Esophagus squamous epithelium (tissue), 4 donors: ENCODE measurements at regions not wholly inside any gene's neighbourhood (a gene's known extent, or its start where the extent isn't known, plus 50 kb on each side); places are given as distances from the start of the nearest gene placed in this dataset.

Experiments used
- POLR2A ChIP-seq, 4 donors: fragments of 450-650 bp; IDR thresholded peaks; one replicate each; pipeline ENCODE4 v1.6.1; 2017; ENCODE audit warnings: antibody characterized with exemption in 4 of 4, mild to moderate bottlenecking in 4 of 4, moderate library complexity in 3 of 4
- TF ChIP-seq, protein P1 (sequence below), 6 experiments: fragments of 450-650 bp in 4 of 6; fragments of 200-600 bp in 2 of 6; sonication (generic) in 2 of 6; IDR thresholded peaks; one replicate each; pipeline ENCODE4 v1.5.1; 2016 to 2019; ENCODE audit warnings: antibody characterized with exemption in 6 of 6, mild to moderate bottlenecking in 4 of 6, moderate library complexity in 4 of 6

GRCh38 chr2:65727381-65727780 lies 295.0 kb upstream of the SPRED2 start:
- TF ChIP-seq POLR2A (IDR thresholded peaks at IDR 0.05): no peak
- TF ChIP-seq, protein P1, sequence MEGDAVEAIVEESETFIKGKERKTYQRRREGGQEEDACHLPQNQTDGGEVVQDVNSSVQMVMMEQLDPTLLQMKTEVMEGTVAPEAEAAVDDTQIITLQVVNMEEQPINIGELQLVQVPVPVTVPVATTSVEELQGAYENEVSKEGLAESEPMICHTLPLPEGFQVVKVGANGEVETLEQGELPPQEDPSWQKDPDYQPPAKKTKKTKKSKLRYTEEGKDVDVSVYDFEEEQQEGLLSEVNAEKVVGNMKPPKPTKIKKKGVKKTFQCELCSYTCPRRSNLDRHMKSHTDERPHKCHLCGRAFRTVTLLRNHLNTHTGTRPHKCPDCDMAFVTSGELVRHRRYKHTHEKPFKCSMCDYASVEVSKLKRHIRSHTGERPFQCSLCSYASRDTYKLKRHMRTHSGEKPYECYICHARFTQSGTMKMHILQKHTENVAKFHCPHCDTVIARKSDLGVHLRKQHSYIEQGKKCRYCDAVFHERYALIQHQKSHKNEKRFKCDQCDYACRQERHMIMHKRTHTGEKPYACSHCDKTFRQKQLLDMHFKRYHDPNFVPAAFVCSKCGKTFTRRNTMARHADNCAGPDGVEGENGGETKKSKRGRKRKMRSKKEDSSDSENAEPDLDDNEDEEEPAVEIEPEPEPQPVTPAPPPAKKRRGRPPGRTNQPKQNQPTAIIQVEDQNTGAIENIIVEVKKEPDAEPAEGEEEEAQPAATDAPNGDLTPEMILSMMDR (IDR thresholded peaks at IDR 0.05): no peak
